Ovary (tissue), 3 donors: ENCODE measurements at regions not wholly inside any gene's neighbourhood (a gene's known extent, or its start where the extent isn't known, plus 50 kb on each side); places are given as distances from the start of the nearest gene placed in this dataset.

ENCODE experiments used
- EP300 ChIP-seq: sonication (generic); formaldehyde crosslinking; IDR thresholded peaks from one replicate; pipeline ENCODE4 v1.6.1; 2017; ENCODE audit warnings: antibody characterized with exemption
- POLR2A ChIP-seq: fragments of 450-650 bp; IDR thresholded peaks from one replicate; pipeline ENCODE4 v1.6.1; 2017; ENCODE audit warnings: antibody characterized with exemption, mild to moderate bottlenecking, moderate library complexity
- TF ChIP-seq, protein P1 (sequence below), 3 donors: fragments of 450-650 bp in 2 of 3; fragments of 200-600 bp in 1 of 3; IDR thresholded peaks; one replicate each; pipeline versions ENCODE4 v1.5.1 to v1.8.0; 2016 to 2022; ENCODE audit warnings: antibody characterized with exemption in 3 of 3, mild to moderate bottlenecking in 1 of 3
- donor health status: DM: no; HTN: no; CAD: no.

- TF ChIP-seq, protein P1, sequence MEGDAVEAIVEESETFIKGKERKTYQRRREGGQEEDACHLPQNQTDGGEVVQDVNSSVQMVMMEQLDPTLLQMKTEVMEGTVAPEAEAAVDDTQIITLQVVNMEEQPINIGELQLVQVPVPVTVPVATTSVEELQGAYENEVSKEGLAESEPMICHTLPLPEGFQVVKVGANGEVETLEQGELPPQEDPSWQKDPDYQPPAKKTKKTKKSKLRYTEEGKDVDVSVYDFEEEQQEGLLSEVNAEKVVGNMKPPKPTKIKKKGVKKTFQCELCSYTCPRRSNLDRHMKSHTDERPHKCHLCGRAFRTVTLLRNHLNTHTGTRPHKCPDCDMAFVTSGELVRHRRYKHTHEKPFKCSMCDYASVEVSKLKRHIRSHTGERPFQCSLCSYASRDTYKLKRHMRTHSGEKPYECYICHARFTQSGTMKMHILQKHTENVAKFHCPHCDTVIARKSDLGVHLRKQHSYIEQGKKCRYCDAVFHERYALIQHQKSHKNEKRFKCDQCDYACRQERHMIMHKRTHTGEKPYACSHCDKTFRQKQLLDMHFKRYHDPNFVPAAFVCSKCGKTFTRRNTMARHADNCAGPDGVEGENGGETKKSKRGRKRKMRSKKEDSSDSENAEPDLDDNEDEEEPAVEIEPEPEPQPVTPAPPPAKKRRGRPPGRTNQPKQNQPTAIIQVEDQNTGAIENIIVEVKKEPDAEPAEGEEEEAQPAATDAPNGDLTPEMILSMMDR (IDR thresholded peaks at IDR 0.05): no peak
- TF ChIP-seq EP300 (no peak), POLR2A (no peak)
Observed at GRCh38 chrX:5752831-5753230, 475.8 kb downstream of the NLGN4X start.
